Right lobe of liver (tissue), 6 donors: ENCODE measurements at regions not wholly inside any gene's neighbourhood (a gene's known extent, or its start where the extent isn't known, plus 50 kb on each side); places are given as distances from the start of the nearest gene placed in this dataset.

Experiments
- ATAC-seq, 4 donors: fragments of 200-7000 bp; cut with Tn5 transposase; one replicate each; pipeline ENCODE4 v1.9.1; 2020; ENCODE audit warnings: mild to moderate bottlenecking in 4 of 4, moderate library complexity in 4 of 4
- DNase-seq, 3 donors: peaks; one replicate each; pipeline ENCODE4 v3.0.0-alpha.2; 2020
- H3K27ac ChIP-seq, 3 donors: fragments of 200-600 bp; one replicate each; pipeline ENCODE4 v1.8.0; 2022
- H3K27me3 ChIP-seq, 2 donors: fragments of 200-600 bp; one replicate each; pipeline ENCODE4 v1.8.0; 2022
- H3K36me3 ChIP-seq, 4 donors: fragments of 200-600 bp; sonication (generic) in 1 of 4; one replicate each; pipeline versions ENCODE4 v1.5.1 to v1.8.0; 2017 to 2022; ENCODE audit warnings: control low read depth in 1 of 4
- H3K4me1 ChIP-seq, 4 donors: fragments of 200-600 bp; sonication (generic) in 1 of 4; one replicate each; pipeline versions ENCODE4 v1.5.1 to v1.8.0; 2017 to 2022; ENCODE audit warnings: control low read depth in 1 of 4
- H3K4me3 ChIP-seq, 3 donors: fragments of 200-600 bp; one replicate each; pipeline ENCODE4 v1.8.0; 2022
- H3K9me3 ChIP-seq, 4 donors: fragments of 200-600 bp; sonication (generic) in 1 of 4; one replicate each; pipeline versions ENCODE4 v1.5.1 to v1.8.0; 2017 to 2022; ENCODE audit warnings: control low read depth in 1 of 4
- CTCF ChIP-seq, 4 donors: fragments of 200-600 bp in 3 of 4; fragments of 450-650 bp in 1 of 4; IDR thresholded peaks; one replicate each; pipeline versions ENCODE4 v1.5.1 to v1.8.0; 2016 to 2022; ENCODE audit warnings: antibody characterized with exemption in 4 of 4, mild to moderate bottlenecking in 2 of 4
- POLR2A ChIP-seq: fragments of 450-650 bp; IDR thresholded peaks from one replicate; pipeline ENCODE4 v1.6.1; 2017; ENCODE audit warnings: antibody characterized with exemption, mild to moderate bottlenecking
- WGBS: methylation state at CpG from one replicate; pipeline ENCODE4 v1.1.6; 2018; ENCODE audit warnings: low coverage, low lambda C conversion rate; ENCODE audit not compliant: insufficient coverage; ENCODE audit errors: missing lambda C conversion rate; 5-methylcytosine and 5-hydroxymethylcytosine counted together
- intact Hi-C, 2 donors: fragments of 100-400 bp; cut with DNase I; formaldehyde crosslinking; loops; one replicate each; pipeline versions ENCODE4 v1.11.2 to v1.14.1; 2022
- donor health status: DM: no; HTN: yes; CAD: no.
- donor health status: DM: no; HTN: no; CAD: no.
- donor health status: DM: no; HTN: no; CAD: no.
- donor health status: DM: no; HTN: yes; CAD: no.
- donor health status: DM: no; HTN: yes; CAD: no.

GRCh38 chr10:111275091-111275490 lies 198.3 kb downstream of the ADRA2A start:
- H3K27ac ChIP-seq, result no peak overlapping the region
- no peaks in the 10 kb centered on the region for H3K9me3 ChIP-seq
- H3K27me3 ChIP-seq, result no peaks in the 10 kb centered on the region
- DNase-seq (no peak), ATAC-seq (no peak)
- H3K36me3 ChIP-seq, result no peaks in the 10 kb centered on the region
- 40% methylated on average over 1 of the region's 1 CpG for WGBS
- intact Hi-C loops, result no loop called here
- TF ChIP-seq CTCF (IDR thresholded peaks at IDR 0.05) (no peak), POLR2A (no peak)
- H3K4me1 ChIP-seq, result no peaks in the 10 kb centered on the region
- no peak overlapping the region for H3K4me3 ChIP-seq

- Histone ChIP-seq H3K4me3 (no peak overlapping the region), H3K27ac (no peak overlapping the region), H3K4me1 (no peaks in the 10 kb centered on the region), H3K27me3 (no peaks in the 10 kb centered on the region), H3K36me3 (no peaks in the 10 kb centered on the region), H3K9me3 (no peaks in the 10 kb centered on the region)
- intact Hi-C loops, result no loop called here
- DNase-seq (no peak), ATAC-seq (no peak)
- 53% methylated on average over 3 of the region's 6 CpGs for WGBS
- no peak for TF ChIP-seq CTCF (IDR thresholded peaks at IDR 0.05)
- TF ChIP-seq POLR2A, result no peak
These were observed 200.8 kb downstream of the ADRA2A start for GRCh38 chr10:111277661-111278060.

GRCh38 chr10:111278266-111278665 lies 201.4 kb downstream of the ADRA2A start:
- ATAC-seq (no peak), DNase-seq (no peak)
- 57% methylated on average over 3 of the region's 3 CpGs for WGBS
- H3K9me3 ChIP-seq, result no peaks in the 10 kb centered on the region
- intact Hi-C loops, result no loop called here
- TF ChIP-seq POLR2A, result no peak
- TF ChIP-seq CTCF (IDR thresholded peaks at IDR 0.05), result no peak
- H3K36me3 ChIP-seq, result no peaks in the 10 kb centered on the region
- H3K4me1 ChIP-seq, result no peaks in the 10 kb centered on the region
- H3K27me3 ChIP-seq, result no peaks in the 10 kb centered on the region
- no peak overlapping the region for H3K4me3 ChIP-seq
- no peak overlapping the region for H3K27ac ChIP-seq

GRCh38 chr10:111281516-111281915 lies 204.7 kb downstream of the ADRA2A start:
- Histone ChIP-seq H3K9me3 (no peaks in the 10 kb centered on the region), H3K27me3 (no peaks in the 10 kb centered on the region), H3K27ac (no peak overlapping the region), H3K36me3 (no peaks in the 10 kb centered on the region), H3K4me3 (no peak overlapping the region), H3K4me1 (no peaks in the 10 kb centered on the region)
- WGBS, result 13% methylated on average over 4 of the region's 4 CpGs
- TF ChIP-seq POLR2A (no peak), CTCF (IDR thresholded peaks at IDR 0.05) (peak; percentile 39 to 46 (median 41))
- no peak for DNase-seq
- peak; percentile 49 to 60 (median 52) for ATAC-seq
- intact Hi-C loops, result no loop called here

GRCh38 chr10:111289461-111289860 lies 212.6 kb downstream of the ADRA2A start:
- Histone ChIP-seq H3K9me3 (no peaks in the 10 kb centered on the region), H3K4me1 (no peaks in the 10 kb centered on the region), H3K4me3 (no peak overlapping the region), H3K27ac (no peak overlapping the region), H3K36me3 (no peaks in the 10 kb centered on the region), H3K27me3 (no peaks in the 10 kb centered on the region)
- intact Hi-C loops, result no loop called here
- no peak for TF ChIP-seq CTCF (IDR thresholded peaks at IDR 0.05)
- TF ChIP-seq POLR2A, result no peak
- 80% methylated on average over 3 of the region's 5 CpGs for WGBS
- DNase-seq, result no peak
- no peak for ATAC-seq
